ENCODE measurements at regions not wholly inside any gene's neighbourhood (a gene's known extent, or its start where the extent isn't known, plus 50 kb on each side); places are given as distances from the start of the nearest gene placed in this dataset.

- DNase-seq: no peak
These were observed 93.2 kb upstream of the SOX1 start for GRCh38 chr13:111973605-111974340.

GRCh38 chr13:111974341-111974640 is 92.7 kb upstream of the SOX1 start:
- no peak for DNase-seq

- DNase-seq: no peak
These were observed 91.1 kb upstream of the SOX1 start for GRCh38 chr13:111975539-111976473.

- DNase-seq: no peak
These were observed 90.3 kb upstream of the SOX1 start for GRCh38 chr13:111976474-111977178.

- DNase-seq: no peak
These were observed 89.8 kb upstream of the SOX1 start for GRCh38 chr13:111977179-111977506.

GRCh38 chr13:111978546-111978945 is 88.4 kb upstream of the SOX1 start:
- DNase-seq: no peak

GRCh38 chr13:111980146-111980929 is 86.6 kb upstream of the SOX1 start:
- DNase-seq: no peak

GRCh38 chr13:111981006-111981405 is 85.9 kb upstream of the SOX1 start:
- no peak for DNase-seq

GRCh38 chr13:111981446-111982165 is 85.3 kb upstream of the SOX1 start:
- no peak for DNase-seq

- DNase-seq: no peak
These were observed 82.6 kb upstream of the SOX1 start for GRCh38 chr13:111984349-111984748.

- no peak for DNase-seq
These were observed 76.6 kb upstream of the SOX1 start for GRCh38 chr13:111990362-111990761.

GRCh38 chr13:111992911-111993310 is 74.0 kb upstream of the SOX1 start:
- no peak for DNase-seq

- no peak for DNase-seq
These were observed 73.3 kb upstream of the SOX1 start for GRCh38 chr13:111993691-111994090.

- DNase-seq: no peak
These were observed 72.4 kb upstream of the SOX1 start for GRCh38 chr13:111994578-111994977.

- no peak for DNase-seq
These were observed 67.6 kb upstream of the SOX1 start for GRCh38 chr13:111999352-111999751.

- DNase-seq: no peak
These were observed 66.1 kb upstream of the SOX1 start for GRCh38 chr13:112000888-112001287.

- no peak for DNase-seq
These were observed 65.4 kb upstream of the SOX1 start for GRCh38 chr13:112001571-112001970.

GRCh38 chr13:112003396-112003795 is 63.6 kb upstream of the SOX1 start:
- no peak for DNase-seq

- DNase-seq: no peak
These were observed 63.0 kb upstream of the SOX1 start for GRCh38 chr13:112003941-112004340.

- no peak for DNase-seq
These were observed 61.0 kb upstream of the SOX1 start for GRCh38 chr13:112005925-112006324.

- no peak for DNase-seq
These were observed 59.8 kb upstream of the SOX1 start for GRCh38 chr13:112007191-112007590.

- no peak for DNase-seq
These were observed 56.2 kb upstream of the SOX1 start for GRCh38 chr13:112010714-112011113.
